H1 (cell line): ENCODE measurements at regions not wholly inside any gene's neighbourhood (a gene's known extent, or its start where the extent isn't known, plus 50 kb on each side); places are given as distances from the start of the nearest gene placed in this dataset.

ENCODE experiments used
- CBX5 ChIP-seq: fragments of 300-800, 300-1000 bp; sonication (generic); IDR thresholded peaks from 2 replicates; pipeline ENCODE4 v1.7.1; 2016; ENCODE audit warnings: antibody characterized with exemption, low read length, low read depth
- HDAC6 ChIP-seq: IDR thresholded peaks from one replicate; pipeline ENCODE4 v1.7.1; 2012; ENCODE audit warnings: low read depth, mild to moderate bottlenecking, inconsistent platforms, low read length, moderate library complexity
- SIN3A ChIP-seq, 2 experiments: IDR thresholded peaks in 1 of 2; conservative IDR thresholded peaks in 1 of 2; 2 replicates each; pipeline ENCODE4 v1.6.1; 2011 to 2012; ENCODE audit warnings: low read length in 2 of 2, improper control_type of control experiment in 1 of 2, low read depth in 1 of 2, mild to moderate bottlenecking in 1 of 2

GRCh38 chr21:16770266-16770665 lies 742.6 kb upstream of the CXADR start (continued):
- TF ChIP-seq HDAC6 (no peak), CBX5 (no peak), SIN3A (conservative IDR thresholded peaks at IDR 0.05 in 1 of 2, IDR thresholded peaks at IDR 0.05 in 1 of 2; ENCODE audit: low read depth in 1 of 2, low read length in 2 of 2) (no peak)
